ENCODE measurements at regions not wholly inside any gene's neighbourhood (a gene's known extent, or its start where the extent isn't known, plus 50 kb on each side); places are given as distances from the start of the nearest gene placed in this dataset.

- TF ChIP-seq CTCF (IDR thresholded peaks at IDR 0.05) (no peak), POLR2A (IDR thresholded peaks at IDR 0.05) (no peak), POLR2AphosphoS5 (IDR thresholded peaks at IDR 0.05) (no peak), EP300 (IDR thresholded peaks at IDR 0.05) (no peak)
Measured at GRCh38 chr22:48838846-48839730, 988.6 kb downstream of the BRD1 start.
